ENCODE measurements at regions not wholly inside any gene's neighbourhood (a gene's known extent, or its start where the extent isn't known, plus 50 kb on each side); places are given as distances from the start of the nearest gene placed in this dataset.

DNA sequence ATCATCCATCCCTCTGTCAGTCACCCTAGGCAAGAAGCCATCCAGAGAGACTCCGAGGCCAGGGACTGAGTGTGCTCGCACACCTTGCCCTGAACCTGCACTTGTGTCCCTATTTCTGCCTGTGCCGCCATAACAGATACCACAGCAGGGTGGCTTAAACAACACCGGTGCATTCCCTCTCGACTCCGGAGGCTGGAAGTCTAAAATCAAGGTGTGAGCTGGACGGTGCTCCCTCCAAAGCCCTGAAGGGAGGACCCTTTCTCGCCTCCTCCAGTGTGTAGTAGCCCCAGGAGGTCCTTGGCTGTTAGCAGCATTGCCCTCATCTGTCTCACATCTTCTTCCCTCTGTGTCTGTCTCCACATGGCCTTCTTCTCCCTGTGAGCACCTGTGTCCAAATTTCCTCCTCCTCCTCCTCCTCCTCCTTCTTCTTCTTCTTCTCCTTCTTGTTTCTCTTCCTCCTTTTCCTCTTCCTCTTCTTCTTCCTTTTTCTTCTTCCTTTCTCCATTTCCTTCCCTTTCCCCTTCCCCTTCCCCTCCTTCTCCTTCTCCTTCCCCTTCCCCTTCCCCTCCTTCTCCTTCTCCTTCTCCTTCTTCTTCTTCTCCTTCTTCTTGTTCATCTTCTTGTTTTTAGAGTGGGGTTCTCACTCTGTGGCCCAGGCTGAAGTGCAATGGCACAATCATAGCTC, 98.1 kb upstream of the ENPP6 start:
- Histone ChIP-seq H2AFZ (replicated peaks) (no peak overlapping the region), H3K4me1 (no peaks in the 10 kb centered on the region), H3F3A (ENCODE audit: low read depth) (no peaks in the 10 kb centered on the region), H3K27me3 (no peaks in the 10 kb centered on the region), H3K4me3 (no peak overlapping the region), H3K9ac (no peak overlapping the region), H3K4me2 (no peak overlapping the region), H3K36me3 (no peaks in the 10 kb centered on the region), H4K20me1 (ENCODE audit: low read depth) (no peaks in the 10 kb centered on the region), H3K27ac (no peak overlapping the region), H3K79me2 (ENCODE audit: low read depth) (no peaks in the 10 kb centered on the region), H3K9me3 (ENCODE audit: low read depth) (no peaks in the 10 kb centered on the region)
- Mint-ChIP-seq H3K9me3 (no peaks in the 10 kb centered on the region), H3K4me1 (no peaks in the 10 kb centered on the region), H3K4me3 (no peak overlapping the region), H3K27me3 (ENCODE audit: insufficient read depth, low read depth) (peaks cover 9% of the 10 kb centered on the region), H3K36me3 (no peaks in the 10 kb centered on the region), H3K27ac (no peak overlapping the region)
- TF ChIP-seq EZH2 (IDR thresholded peaks at IDR 0.05), result no peak
- no peak for DNase-seq (ENCODE audit: low spot score)

- peaks cover 14% of the 10 kb centered on the region for H3K27me3 Mint-ChIP-seq (ENCODE audit: insufficient read depth, low read depth)
- DNase-seq (ENCODE audit: low spot score), result no peak
- Histone ChIP-seq H3K79me2 (ENCODE audit: low read depth) (no peaks in the 10 kb centered on the region), H3K4me1 (no peaks in the 10 kb centered on the region), H3K27ac (no peak overlapping the region), H4K20me1 (ENCODE audit: low read depth) (no peaks in the 10 kb centered on the region), H3K27me3 (no peaks in the 10 kb centered on the region), H3K36me3 (no peaks in the 10 kb centered on the region), H3K9ac (no peak overlapping the region), H3F3A (ENCODE audit: low read depth) (no peaks in the 10 kb centered on the region), H3K4me2 (no peak overlapping the region), H2AFZ (replicated peaks) (no peak overlapping the region), H3K4me3 (no peak overlapping the region), H3K9me3 (ENCODE audit: low read depth) (no peaks in the 10 kb centered on the region)
- no peak for TF ChIP-seq CTCF (IDR thresholded peaks at IDR 0.05)
- no peak for TF ChIP-seq EZH2phosphoT487 (IDR thresholded peaks at IDR 0.05)
- TF ChIP-seq EZH2 (IDR thresholded peaks at IDR 0.05), result no peak
- no peak overlapping the region for H3K4me3 Mint-ChIP-seq
- H3K27ac Mint-ChIP-seq, result no peak overlapping the region
- no peaks in the 10 kb centered on the region for H3K4me1 Mint-ChIP-seq
- H3K36me3 Mint-ChIP-seq, result no peaks in the 10 kb centered on the region
- H3K9me3 Mint-ChIP-seq, result no peaks in the 10 kb centered on the region
Measured at GRCh38 chr4:184313702-184314659, 96.3 kb upstream of the ENPP6 start.

DNA sequence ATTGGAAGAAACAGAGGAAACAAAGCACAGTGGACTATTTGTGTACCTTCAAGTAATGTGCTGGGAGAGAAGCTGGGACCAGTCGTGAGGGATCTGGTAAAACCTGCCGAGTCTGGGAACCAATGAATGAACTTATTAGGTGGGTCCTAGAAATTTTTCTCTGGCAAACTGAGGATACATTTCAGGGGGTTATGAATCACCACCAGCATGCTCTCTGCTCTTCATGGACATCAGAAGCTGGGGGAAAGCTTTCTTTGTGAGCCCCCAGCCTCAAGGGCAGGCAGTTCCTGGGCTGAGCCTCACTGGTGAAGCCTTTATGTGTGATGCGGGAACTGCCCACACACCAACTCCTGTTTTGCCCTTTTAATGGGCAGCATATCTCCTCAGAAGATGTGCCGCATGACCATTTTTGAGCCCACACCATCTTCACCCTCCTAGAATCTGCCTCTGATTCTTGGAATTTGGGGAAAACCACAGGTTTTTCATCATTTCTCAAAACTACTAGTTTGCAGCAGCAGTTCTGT, 95.4 kb upstream of the ENPP6 start:
- Histone ChIP-seq H2AFZ (replicated peaks) (no peak overlapping the region), H3K79me2 (ENCODE audit: low read depth) (no peaks in the 10 kb centered on the region), H3K9me3 (ENCODE audit: low read depth) (no peaks in the 10 kb centered on the region), H3K4me1 (no peaks in the 10 kb centered on the region), H3K4me3 (no peak overlapping the region), H4K20me1 (ENCODE audit: low read depth) (no peaks in the 10 kb centered on the region), H3K36me3 (no peaks in the 10 kb centered on the region), H3K27me3 (no peaks in the 10 kb centered on the region), H3K4me2 (no peak overlapping the region), H3K27ac (no peak overlapping the region), H3K9ac (no peak overlapping the region), H3F3A (ENCODE audit: low read depth) (no peaks in the 10 kb centered on the region)
- TF ChIP-seq EZH2 (IDR thresholded peaks at IDR 0.05) (no peak), CTCF (IDR thresholded peaks at IDR 0.05) (no peak), EZH2phosphoT487 (IDR thresholded peaks at IDR 0.05) (no peak)
- DNase-seq (ENCODE audit: low spot score), result no peak
- peaks cover 14% of the 10 kb centered on the region for H3K27me3 Mint-ChIP-seq (ENCODE audit: insufficient read depth, low read depth)
- peaks cover 3% of the 10 kb centered on the region for H3K9me3 Mint-ChIP-seq
- no peak overlapping the region for H3K4me3 Mint-ChIP-seq
- H3K36me3 Mint-ChIP-seq, result no peaks in the 10 kb centered on the region
- no peaks in the 10 kb centered on the region for H3K4me1 Mint-ChIP-seq
- no peak overlapping the region for H3K27ac Mint-ChIP-seq

Measured in neural progenitor cell (in vitro differentiated cells).